OCI-LY7 (cell line): ENCODE measurements at regions not wholly inside any gene's neighbourhood (a gene's known extent, or its start where the extent isn't known, plus 50 kb on each side); places are given as distances from the start of the nearest gene placed in this dataset.

ENCODE experiments used
- BruUV-seq: library from RNA; stranded (reverse); fragments of 400-500 nt; replicated peaks from 2 replicates; lab custom pipeline; 2021; lab: Mats Ljungman, UMichigan
- CTCF ChIA-PET: fragments of 300-600 bp; sonication (Branson Sonifier 250); formaldehyde crosslinking; loops from one replicate; lab custom pipeline; 2022; ENCODE audit warnings: antibody characterized with exemption; ENCODE audit not compliant: unreplicated experiment; lab: Charles Lee
- POLR2A ChIA-PET: fragments of 300-600 bp; sonication (Branson Sonifier 250); formaldehyde crosslinking; loops from one replicate; lab custom pipeline; 2022; ENCODE audit warnings: antibody characterized with exemption; lab: Charles Lee
- DNase-seq: peaks from one replicate; pipeline ENCODE4 v3.0.0-alpha.2; 2015; ENCODE audit warnings: low spot score
- H2AFZ ChIP-seq: fragments of 200-600 bp; sonication (generic), shearing (Covaris generic); 2 replicates; pipeline ENCODE4 v1.6.1; 2014; ENCODE audit warnings: mild to moderate bottlenecking, antibody characterized with exemption, low read length, moderate library complexity
- H3K27ac ChIP-seq: fragments of 200-600 bp; sonication (generic); 2 replicates; pipeline ENCODE4 v1.5.1; 2014; ENCODE audit warnings: mixed run types, low read depth, mild to moderate bottlenecking, moderate library complexity, low read length, inconsistent platforms; ENCODE audit not compliant: poor library complexity, severe bottlenecking
- H3K36me3 ChIP-seq: fragments of 200-600 bp; sonication (generic); 2 replicates; pipeline ENCODE4 v1.6.1; 2014; ENCODE audit warnings: mild to moderate bottlenecking, antibody characterized with exemption, low read length, moderate library complexity, mixed read lengths; ENCODE audit not compliant: insufficient read depth
- H3K4me1 ChIP-seq: fragments of 200-600 bp; sonication (generic); 2 replicates; pipeline ENCODE4 v1.5.1; 2014; ENCODE audit warnings: mild to moderate bottlenecking, low read length; ENCODE audit not compliant: insufficient read depth, poor library complexity, severe bottlenecking
- H3K4me2 ChIP-seq: fragments of 200-600 bp; sonication (generic); 2 replicates; pipeline ENCODE4 v1.6.1; 2014; ENCODE audit warnings: mild to moderate bottlenecking, low read length
- H3K4me3 ChIP-seq: fragments of 200-600 bp; sonication (generic); 2 replicates; pipeline ENCODE4 v1.5.1; 2014; ENCODE audit warnings: mild to moderate bottlenecking, low read depth, low read length; ENCODE audit not compliant: poor library complexity, severe bottlenecking
- H3K79me2 ChIP-seq: fragments of 200-600 bp; sonication (generic); 2 replicates; pipeline ENCODE4 v1.6.1; 2016; ENCODE audit warnings: low read depth, mild to moderate bottlenecking, low read length, moderate library complexity, mixed read lengths; ENCODE audit not compliant: insufficient read depth
- H3K9me2 ChIP-seq: fragments of 200-600 bp; sonication (generic); 2 replicates; pipeline ENCODE4 v1.6.1; 2016; ENCODE audit warnings: mild to moderate bottlenecking, low read length, mixed read lengths; ENCODE audit not compliant: insufficient read depth
- H3K9me3 ChIP-seq: fragments of 200-600 bp; sonication (generic); 2 replicates; pipeline ENCODE4 v1.6.1; 2014; ENCODE audit warnings: mild to moderate bottlenecking, mixed run types, low read length, mixed read lengths
- H4K20me1 ChIP-seq: fragments of 200-600 bp; sonication (generic); 2 replicates; pipeline ENCODE4 v1.6.1; 2014; ENCODE audit warnings: mild to moderate bottlenecking, antibody characterized with exemption, low read length, moderate library complexity, mixed read lengths; ENCODE audit not compliant: insufficient read depth
- CTCF ChIP-seq: fragments of 200-600 bp; sonication (generic); conservative IDR thresholded peaks from 2 replicates; pipeline ENCODE4 v1.5.1; 2014; ENCODE audit warnings: mild to moderate bottlenecking, antibody characterized with exemption, low read length, moderate library complexity, mixed read lengths
- EZH2phosphoT487 ChIP-seq: fragments of 200-600 bp; sonication (generic); IDR thresholded peaks from 2 replicates; pipeline ENCODE4 v1.6.1; 2018; ENCODE audit warnings: low read depth, borderline replicate concordance, mild to moderate bottlenecking, mixed run types, antibody characterized with exemption, low read length, moderate library complexity, mixed read lengths
- intact Hi-C: fragments of 100-400 bp; cut with micrococcal nuclease; formaldehyde crosslinking; loops from one replicate; pipeline ENCODE4 v1.10.0; 2022; ENCODE audit not compliant: unreplicated experiment

- POLR2A ChIA-PET: no interaction called here
These were observed 199.9 kb upstream of the GLRA1 start for GRCh38 chr5:152124409-152125041.

DNA sequence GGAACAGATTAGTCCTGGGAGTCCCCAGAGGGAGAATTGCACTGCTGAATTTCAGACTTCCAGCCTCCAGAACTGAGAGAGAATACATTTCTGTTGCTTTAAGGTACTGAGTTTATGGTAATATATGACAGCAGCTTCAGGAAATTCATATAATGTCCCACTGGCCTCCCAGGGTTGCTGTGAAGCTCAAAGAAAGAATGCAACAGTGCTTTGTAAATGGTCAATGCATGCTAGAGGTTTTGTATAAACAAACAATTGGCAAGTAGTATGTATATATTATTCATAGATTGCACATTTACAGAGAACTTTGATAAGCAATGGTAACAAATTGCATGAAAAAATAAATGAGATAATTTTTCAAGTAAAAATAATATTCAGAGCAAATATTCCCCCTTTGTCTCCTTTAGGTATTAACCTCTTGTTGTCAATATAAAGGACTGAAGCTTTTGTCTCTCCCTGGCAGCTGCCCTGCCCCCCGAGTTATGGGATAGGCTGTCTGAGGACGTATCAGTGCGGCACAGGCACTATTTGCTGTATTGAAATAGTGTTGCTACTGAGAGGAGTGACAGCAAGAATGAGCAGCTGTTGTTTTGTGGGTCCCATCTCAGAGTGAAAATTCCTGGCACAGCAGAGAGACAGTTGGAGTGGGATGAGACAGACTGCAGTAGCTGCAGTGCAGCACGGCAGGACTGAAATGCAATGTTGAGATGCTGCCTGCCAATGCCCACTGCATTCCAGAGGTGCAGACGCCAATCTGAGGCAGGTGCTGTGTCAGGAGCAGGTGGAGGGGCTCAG, 194.2 kb upstream of the GLRA1 start:
- Histone ChIP-seq H3K27ac (no peak overlapping the region), H3K4me1 (no peaks in the 10 kb centered on the region), H3K4me2 (no peak overlapping the region), H3K79me2 (no peaks in the 10 kb centered on the region), H3K4me3 (no peak overlapping the region), H4K20me1 (no peaks in the 10 kb centered on the region), H3K36me3 (no peaks in the 10 kb centered on the region), H3K9me2 (no peaks in the 10 kb centered on the region), H3K9me3 (no peaks in the 10 kb centered on the region), H2AFZ (no peak overlapping the region)
- BruUV-seq: no TSS peak
- ChIA-PET CTCF (no interaction called here), POLR2A (no interaction called here)
- intact Hi-C loops: no loop called here
- DNase-seq: no peak
- TF ChIP-seq EZH2phosphoT487 (no peak), CTCF (no peak)

More at GRCh38 chr5:152124409-152125041, 199.9 kb upstream of the GLRA1 start:
- CTCF ChIA-PET: no interaction called here
- TF ChIP-seq CTCF: no peak
- TF ChIP-seq EZH2phosphoT487: no peak
- Histone ChIP-seq H3K36me3 (no peaks in the 10 kb centered on the region), H3K4me1 (no peaks in the 10 kb centered on the region), H3K4me2 (no peak overlapping the region), H3K9me2 (no peaks in the 10 kb centered on the region), H3K4me3 (no peak overlapping the region), H3K9me3 (no peaks in the 10 kb centered on the region), H3K79me2 (no peaks in the 10 kb centered on the region), H2AFZ (no peak overlapping the region), H3K27ac (no peak overlapping the region), H4K20me1 (no peaks in the 10 kb centered on the region)
- intact Hi-C loops: no loop called here
- BruUV-seq: no TSS peak
- DNase-seq: no peak

DNA sequence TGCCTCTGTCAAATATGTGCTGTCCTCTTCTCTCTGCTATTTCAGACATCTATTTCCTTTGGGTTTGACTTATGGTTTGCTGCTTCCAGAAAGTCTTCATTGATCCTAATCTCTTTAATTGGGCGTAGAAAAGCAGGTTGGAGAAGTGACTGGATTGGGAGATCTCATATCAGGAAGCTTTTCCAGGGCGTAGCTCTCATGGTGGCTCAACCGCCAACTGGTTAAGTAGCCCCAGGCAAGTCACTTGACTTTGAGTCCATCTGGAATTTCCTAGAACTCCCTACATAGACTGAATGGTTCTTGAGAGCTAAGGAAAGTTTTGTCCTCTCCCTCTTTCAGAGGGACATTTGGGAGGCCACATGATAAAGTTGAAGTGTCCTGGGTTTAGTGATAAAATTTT, 192.3 kb upstream of the GLRA1 start:
- Histone ChIP-seq H3K4me2 (no peak overlapping the region), H2AFZ (no peak overlapping the region), H3K4me3 (no peak overlapping the region), H3K4me1 (no peaks in the 10 kb centered on the region), H3K27ac (no peak overlapping the region), H4K20me1 (no peaks in the 10 kb centered on the region), H3K36me3 (no peaks in the 10 kb centered on the region), H3K9me3 (no peaks in the 10 kb centered on the region), H3K9me2 (no peaks in the 10 kb centered on the region), H3K79me2 (no peaks in the 10 kb centered on the region)
- intact Hi-C loops: no loop called here
- DNase-seq: no peak
- ChIA-PET POLR2A (no interaction called here), CTCF (no interaction called here)
- BruUV-seq: no TSS peak
- TF ChIP-seq EZH2phosphoT487: no peak
- TF ChIP-seq CTCF: no peak
